HEK293T (cell line): ENCODE measurements at regions not wholly inside any gene's neighbourhood (a gene's known extent, or its start where the extent isn't known, plus 50 kb on each side); places are given as distances from the start of the nearest gene placed in this dataset.

Source experiments
- CTCF ChIA-PET: fragments of 350-600 bp; formaldehyde crosslinking; extraction: SDS; loops from one replicate; lab custom pipeline; 2021; ENCODE audit warnings: antibody characterized with exemption, inconsistent platforms; lab: Yijun Ruan, JAX
- POLR2A ChIA-PET: fragments of 350-600 bp; formaldehyde crosslinking; extraction: SDS; loops from one replicate; lab custom pipeline; 2020; ENCODE audit warnings: antibody characterized with exemption, inconsistent platforms; lab: Yijun Ruan, JAX
- DNase-seq: peaks from one replicate; pipeline ENCODE4 v3.0.0; 2012; ENCODE audit warnings: mixed read lengths; ENCODE audit errors: extremely low spot score
- ARNT ChIP-seq: fragments of 450-650 bp; IDR thresholded peaks from 2 replicates; pipeline ENCODE4 v1.6.1; 2017; ENCODE audit warnings: mild to moderate bottlenecking
- BHLHE40 ChIP-seq: fragments of 450-650 bp; IDR thresholded peaks from 2 replicates; pipeline ENCODE4 v1.6.1; 2016; ENCODE audit warnings: mild to moderate bottlenecking, moderate library complexity, borderline replicate concordance
- CTBP1 ChIP-seq: fragments of 450-650 bp; IDR thresholded peaks from 2 replicates; pipeline ENCODE4 v1.6.1; 2016; ENCODE audit warnings: borderline replicate concordance
- ELF4 ChIP-seq: fragments of 450-650 bp; IDR thresholded peaks from 2 replicates; pipeline ENCODE4 v1.6.1; 2017; ENCODE audit warnings: antibody characterized with exemption
- FOXA1 ChIP-seq: fragments of 450-650 bp; IDR thresholded peaks from 2 replicates; pipeline ENCODE4 v1.6.1; 2016; ENCODE audit warnings: mild to moderate bottlenecking
- FOXK2 ChIP-seq: fragments of 450-650 bp; IDR thresholded peaks from 2 replicates; pipeline ENCODE4 v1.6.1; 2016; ENCODE audit warnings: mild to moderate bottlenecking
- FOXM1 ChIP-seq: fragments of 450-650 bp; IDR thresholded peaks from 2 replicates; pipeline ENCODE4 v1.6.1; 2017; ENCODE audit warnings: mild to moderate bottlenecking, borderline replicate concordance
- HDGF ChIP-seq: fragments of 450-650 bp; IDR thresholded peaks from 2 replicates; pipeline ENCODE4 v1.6.1; 2017; ENCODE audit warnings: antibody characterized with exemption, borderline replicate concordance
- L3MBTL2 ChIP-seq: fragments of 450-650 bp; conservative IDR thresholded peaks from 2 replicates; pipeline ENCODE4 v1.6.1; 2016; ENCODE audit warnings: mild to moderate bottlenecking
- LEF1 ChIP-seq: fragments of 450-650 bp; IDR thresholded peaks from 2 replicates; pipeline ENCODE4 v1.6.1; 2017; ENCODE audit warnings: mild to moderate bottlenecking, borderline replicate concordance
- NFRKB ChIP-seq: fragments of 450-650 bp; IDR thresholded peaks from 2 replicates; pipeline ENCODE4 v1.6.1; 2016; ENCODE audit warnings: mild to moderate bottlenecking, moderate library complexity
- PKNOX1 ChIP-seq: fragments of 450-650 bp; IDR thresholded peaks from 2 replicates; pipeline ENCODE4 v1.6.1; 2016
- SP1 ChIP-seq: fragments of 450-650 bp; IDR thresholded peaks from 2 replicates; pipeline ENCODE4 v1.6.1; 2017
- SUZ12 ChIP-seq: fragments of 450-650 bp; IDR thresholded peaks from 2 replicates; pipeline ENCODE4 v1.6.1; 2016; ENCODE audit warnings: mild to moderate bottlenecking
- TARDBP ChIP-seq: fragments of 450-650 bp; IDR thresholded peaks from 2 replicates; pipeline ENCODE4 v1.6.1; 2016
- ZNF384 ChIP-seq: fragments of 450-650 bp; IDR thresholded peaks from 2 replicates; pipeline ENCODE4 v1.6.1; 2016

- no peak for DNase-seq
- CTCF ChIA-PET: no interaction called here
- TF ChIP-seq HDGF: no peak
- TF ChIP-seq FOXM1: no peak
- TF ChIP-seq SUZ12: no peak
- TF ChIP-seq PKNOX1: no peak
- POLR2A ChIA-PET: no interaction called here
These were observed 215.4 kb downstream of the RFPL4B start for GRCh38 chr6:112562301-112563231.

- no peak for DNase-seq
- ChIA-PET CTCF (no interaction called here), POLR2A (no interaction called here)
- TF ChIP-seq ELF4 (no peak), CTBP1 (no peak), FOXA1 (no peak), SUZ12 (no peak), PKNOX1 (no peak), FOXK2 (no peak), SP1 (no peak), LEF1 (no peak), HDGF (no peak), NFRKB (no peak), ZNF384 (no peak), TARDBP (no peak), FOXM1 (no peak), L3MBTL2 (no peak), ARNT (no peak), BHLHE40 (no peak)
These were observed 216.2 kb downstream of the RFPL4B start for GRCh38 chr6:112563368-112563767.

- no peak for DNase-seq
- TF ChIP-seq ZNF384 (no peak), L3MBTL2 (no peak), ELF4 (no peak), SUZ12 (no peak), LEF1 (no peak), FOXA1 (no peak), SP1 (no peak), FOXM1 (no peak), FOXK2 (no peak), BHLHE40 (no peak), HDGF (no peak), TARDBP (no peak), PKNOX1 (no peak), ARNT (no peak), CTBP1 (no peak), NFRKB (no peak)
- ChIA-PET POLR2A (no interaction called here), CTCF (no interaction called here)
These were observed 220.9 kb downstream of the RFPL4B start for GRCh38 chr6:112568066-112568465.

GRCh38 chr6:112571488-112572270 lies 224.5 kb downstream of the RFPL4B start:
- no peak for TF ChIP-seq SUZ12
- no peak for TF ChIP-seq FOXK2
- TF ChIP-seq ELF4: no peak
- no peak for TF ChIP-seq NFRKB
- TF ChIP-seq LEF1: no peak
- TF ChIP-seq FOXM1: no peak
- TF ChIP-seq PKNOX1: no peak
- TF ChIP-seq ZNF384: no peak
- no peak for TF ChIP-seq TARDBP
- TF ChIP-seq L3MBTL2: no peak
- CTCF ChIA-PET: no interaction called here
- POLR2A ChIA-PET: no interaction called here
- no peak for DNase-seq

GRCh38 chr6:112574190-112574589 lies 227.1 kb downstream of the RFPL4B start:
- POLR2A ChIA-PET: no interaction called here

More at GRCh38 chr6:112574190-112574589, 227.1 kb downstream of the RFPL4B start:
- no peak for DNase-seq
- TF ChIP-seq ARNT: no peak
- no peak for TF ChIP-seq FOXK2
- no peak for TF ChIP-seq NFRKB
- no peak for TF ChIP-seq FOXM1
- TF ChIP-seq SP1: no peak
- no peak for TF ChIP-seq LEF1
- no peak for TF ChIP-seq L3MBTL2
- no peak for TF ChIP-seq CTBP1
- TF ChIP-seq BHLHE40: no peak
- no peak for TF ChIP-seq HDGF
- no peak for TF ChIP-seq SUZ12
- CTCF ChIA-PET: no interaction called here
